Keratinocyte (primary cell): ENCODE measurements at regions not wholly inside any gene's neighbourhood (a gene's known extent, or its start where the extent isn't known, plus 50 kb on each side); places are given as distances from the start of the nearest gene placed in this dataset.

Source experiments
- DNase-seq: peaks from one replicate; pipeline ENCODE4 v3.0.0-alpha.2; 2011; ENCODE audit warnings: low read depth, missing footprints, low spot score
- FAIRE-seq: peaks from 2 replicates; lab custom pipeline; 2011; peaks lifted over from hg19 to GRCh38; lab: Jason Lieb, UNC
- H2AFZ ChIP-seq: 2 replicates; pipeline ENCODE4 v1.6.0; 2012; ENCODE audit warnings: low read length, control low read depth, inconsistent platforms; ENCODE audit not compliant: control insufficient read depth
- H3K27ac ChIP-seq: 2 replicates; pipeline ENCODE4 v1.5.1; 2011; ENCODE audit warnings: low read length; ENCODE audit not compliant: control insufficient read depth, insufficient read depth
- H3K27me3 ChIP-seq: 3 replicates; pipeline ENCODE4 v1.6.0; 2011; ENCODE audit warnings: low read length; ENCODE audit not compliant: control insufficient read depth, insufficient read depth; ENCODE audit errors: extremely low read depth
- H3K36me3 ChIP-seq, 2 experiments: 2 replicates in 1 of 2; 3 replicates in 1 of 2; pipeline ENCODE4 v1.5.1; 2011; ENCODE audit warnings: low read length in 2 of 2, mild to moderate bottlenecking in 1 of 2; ENCODE audit not compliant: control insufficient read depth in 2 of 2, insufficient read depth in 2 of 2; ENCODE audit errors: extremely low read depth in 1 of 2
- H3K4me1 ChIP-seq: 3 replicates; pipeline ENCODE4 v1.5.1; 2011; ENCODE audit warnings: low read length; ENCODE audit not compliant: control insufficient read depth, insufficient read depth; ENCODE audit errors: extremely low read depth
- H3K4me2 ChIP-seq: 3 replicates; pipeline ENCODE4 v1.6.0; 2011; ENCODE audit warnings: low read depth, low read length; ENCODE audit not compliant: control insufficient read depth, insufficient read depth; ENCODE audit errors: extremely low read depth
- H3K4me3 ChIP-seq, 3 experiments: fragments of 200-600 bp in 1 of 3; sonication (generic) in 1 of 3; 2 replicates in 2 of 3; 3 replicates in 1 of 3; pipeline ENCODE4 v1.5.1; 2011 to 2016; ENCODE audit warnings: low read length in 3 of 3, mild to moderate bottlenecking in 3 of 3, control low read depth in 2 of 3, inconsistent platforms in 1 of 3, low read depth in 1 of 3, mixed read lengths in 1 of 3, mixed run types in 1 of 3, moderate library complexity in 1 of 3; ENCODE audit not compliant: control insufficient read depth in 2 of 3, insufficient read depth in 2 of 3; ENCODE audit errors: extremely low read depth in 1 of 3
- H3K79me2 ChIP-seq: 2 replicates; pipeline ENCODE4 v1.6.0; 2012; ENCODE audit warnings: low read length; ENCODE audit not compliant: control insufficient read depth, insufficient read depth
- H3K9ac ChIP-seq: 3 replicates; pipeline ENCODE4 v1.6.0; 2011; ENCODE audit warnings: low read length; ENCODE audit not compliant: control insufficient read depth, insufficient read depth; ENCODE audit errors: extremely low read depth
- H3K9me1 ChIP-seq: 3 replicates; pipeline ENCODE4 v1.6.0; 2011; ENCODE audit warnings: low read length; ENCODE audit not compliant: control insufficient read depth, insufficient read depth; ENCODE audit errors: extremely low read depth
- H3K9me3 ChIP-seq: 2 replicates; pipeline ENCODE4 v1.5.1; 2012; ENCODE audit warnings: low read depth, low read length; ENCODE audit not compliant: control insufficient read depth
- H4K20me1 ChIP-seq: 3 replicates; pipeline ENCODE4 v1.6.0; 2011; ENCODE audit warnings: low read length; ENCODE audit not compliant: control insufficient read depth, insufficient read depth; ENCODE audit errors: extremely low read depth
- CTCF ChIP-seq, 3 experiments: IDR thresholded peaks in 1 of 3; conservative IDR thresholded peaks in 1 of 3; optimal IDR thresholded peaks in 1 of 3; 2 replicates in 2 of 3; 3 replicates in 1 of 3; pipeline versions ENCODE3 to v1.5.1; 2011; ENCODE audit warnings: low read length in 3 of 3, mild to moderate bottlenecking in 3 of 3, moderate library complexity in 2 of 3, control low read depth in 1 of 3, inconsistent platforms in 1 of 3; ENCODE audit not compliant: insufficient read depth in 2 of 3; ENCODE audit errors: extremely low read depth in 1 of 3
- EZH2 ChIP-seq: IDR thresholded peaks from one replicate; pipeline ENCODE4 v1.6.1; 2012; ENCODE audit warnings: inconsistent platforms, mild to moderate bottlenecking, low read length, moderate library complexity
- dilution Hi-C: fragments of 300-500 bp; cut with MboI; formaldehyde crosslinking; loops from one replicate; pipeline ENCODE4 v1.7.0; 2020; ENCODE audit warnings: low sequenced_read_pairs; ENCODE audit not compliant: extremely low pct_ligation_motif_present

GRCh38 chr20:43248341-43248740 lies 58.6 kb upstream of the PTPRT start:
- H3K27me3 ChIP-seq = no peaks in the 10 kb centered on the region
- no peak overlapping the region for H3K27ac ChIP-seq
- TF ChIP-seq EZH2 (no peak), CTCF (optimal IDR thresholded peaks at IDR 0.05 in 1 of 3, IDR thresholded peaks at IDR 0.05 in 1 of 3, conservative IDR thresholded peaks at IDR 0.05 in 1 of 3; ENCODE audit: extremely low read depth in 1 of 3, insufficient read depth in 2 of 3, low read length in 3 of 3) (no peak)
- no peak overlapping the region for H3K9ac ChIP-seq
- dilution Hi-C loops = no loop called here
- no peaks in the 10 kb centered on the region for H3K79me2 ChIP-seq
- no peak overlapping the region for H3K4me3 ChIP-seq
- H3K4me1 ChIP-seq = no peaks in the 10 kb centered on the region
- no peaks in the 10 kb centered on the region for H3K36me3 ChIP-seq
- DNase-seq = no peak
- no peaks in the 10 kb centered on the region for H3K9me1 ChIP-seq
- no peaks in the 10 kb centered on the region for H4K20me1 ChIP-seq
- no peak overlapping the region for H3K4me2 ChIP-seq
- FAIRE-seq = no peak
- H3K9me3 ChIP-seq = peaks cover 3% of the 10 kb centered on the region
- H2AFZ ChIP-seq = no peak overlapping the region

- H4K20me1 ChIP-seq = no peaks in the 10 kb centered on the region
- TF ChIP-seq CTCF (optimal IDR thresholded peaks at IDR 0.05 in 1 of 3, IDR thresholded peaks at IDR 0.05 in 1 of 3, conservative IDR thresholded peaks at IDR 0.05 in 1 of 3; ENCODE audit: extremely low read depth in 1 of 3, insufficient read depth in 2 of 3, low read length in 3 of 3) (no peak), EZH2 (no peak)
- no peaks in the 10 kb centered on the region for H3K4me1 ChIP-seq
- DNase-seq = no peak
- H3K4me2 ChIP-seq = no peak overlapping the region
- no peaks in the 10 kb centered on the region for H3K27me3 ChIP-seq
- FAIRE-seq = no peak
- H3K79me2 ChIP-seq = no peaks in the 10 kb centered on the region
- no peaks in the 10 kb centered on the region for H3K9me1 ChIP-seq
- H2AFZ ChIP-seq = no peak overlapping the region
- dilution Hi-C loops = no loop called here
- H3K36me3 ChIP-seq = no peaks in the 10 kb centered on the region
- no peak overlapping the region for H3K27ac ChIP-seq
- H3K9ac ChIP-seq = no peak overlapping the region
- peaks cover 3% of the 10 kb centered on the region for H3K9me3 ChIP-seq
- H3K4me3 ChIP-seq = no peak overlapping the region
Measured at GRCh38 chr20:43247361-43247760, 57.7 kb upstream of the PTPRT start.
